H9 (cell line): ENCODE measurements at regions not wholly inside any gene's neighbourhood (a gene's known extent, or its start where the extent isn't known, plus 50 kb on each side); places are given as distances from the start of the nearest gene placed in this dataset.

ENCODE experiments used
- DNase-seq: peaks from one replicate; pipeline ENCODE4 v3.0.0-alpha.2; 2017
- H2AFZ ChIP-seq: one replicate; pipeline ENCODE4 v1.6.1; 2013; ENCODE audit warnings: mild to moderate bottlenecking, low read length, control low read depth, moderate library complexity
- H2AK5ac ChIP-seq: 2 replicates; pipeline ENCODE4 v1.6.1; 2013; ENCODE audit warnings: low read length, control low read depth, mixed read lengths; ENCODE audit not compliant: insufficient read length
- H2BK120ac ChIP-seq: one replicate; pipeline ENCODE4 v1.6.1; 2013; ENCODE audit warnings: low read depth, mild to moderate bottlenecking, low read length, control low read depth, inconsistent platforms; ENCODE audit not compliant: poor library complexity, severe bottlenecking
- H2BK12ac ChIP-seq: 2 replicates; pipeline ENCODE4 v1.6.1; 2013; ENCODE audit warnings: low read length, control low read depth, mixed read lengths, low read depth; ENCODE audit not compliant: insufficient read length
- H2BK15ac ChIP-seq: 2 replicates; pipeline ENCODE4 v1.6.1; 2013; ENCODE audit warnings: low read depth, low read length, control low read depth
- H2BK20ac ChIP-seq: one replicate; pipeline ENCODE4 v1.6.1; 2013; ENCODE audit warnings: low read depth, mild to moderate bottlenecking, low read length, control low read depth, inconsistent platforms; ENCODE audit not compliant: poor library complexity, severe bottlenecking
- H2BK5ac ChIP-seq: 2 replicates; pipeline ENCODE4 v1.6.1; 2013; ENCODE audit warnings: low read length, control low read depth, mixed read lengths; ENCODE audit not compliant: insufficient read length
- H3K14ac ChIP-seq: 2 replicates; pipeline ENCODE4 v1.6.1; 2013; ENCODE audit warnings: low read length, control low read depth; ENCODE audit not compliant: insufficient read depth
- H3K18ac ChIP-seq: 2 replicates; pipeline ENCODE4 v1.6.1; 2013; ENCODE audit warnings: low read depth, mild to moderate bottlenecking, mixed read lengths, low read length, control low read depth; ENCODE audit not compliant: insufficient read length
- H3K23ac ChIP-seq: 2 replicates; pipeline ENCODE4 v1.6.1; 2013; ENCODE audit warnings: low read length, control low read depth, mixed read lengths, low read depth; ENCODE audit not compliant: insufficient read length
- H3K23me2 ChIP-seq: 2 replicates; pipeline ENCODE4 v1.6.1; 2013; ENCODE audit warnings: low read depth, mild to moderate bottlenecking, mixed read lengths, low read length, control low read depth; ENCODE audit not compliant: insufficient read length, poor library complexity, severe bottlenecking
- H3K27ac ChIP-seq: 2 replicates; pipeline ENCODE4 v1.5.1; 2013; ENCODE audit warnings: low read length, control low read depth, mixed read lengths, low read depth; ENCODE audit not compliant: insufficient read length
- H3K27me3 ChIP-seq: 2 replicates; pipeline ENCODE4 v1.6.1; 2013; ENCODE audit warnings: low read length, control low read depth, inconsistent platforms; ENCODE audit not compliant: insufficient read depth
- H3K4ac ChIP-seq: 2 replicates; pipeline ENCODE4 v1.6.1; 2013; ENCODE audit warnings: low read depth, mild to moderate bottlenecking, control low read depth, inconsistent platforms, low read length, moderate library complexity
- H3K4me1 ChIP-seq: 2 replicates; pipeline ENCODE4 v1.6.1; 2013; ENCODE audit warnings: low read length, control low read depth, inconsistent platforms; ENCODE audit not compliant: insufficient read depth
- H3K4me2 ChIP-seq: 2 replicates; pipeline ENCODE4 v1.6.1; 2013; ENCODE audit warnings: low read length, control low read depth, mixed read lengths; ENCODE audit not compliant: insufficient read length, insufficient read depth
- H3K56ac ChIP-seq: 2 replicates; pipeline ENCODE4 v1.6.1; 2013; ENCODE audit warnings: low read depth, mild to moderate bottlenecking, mixed read lengths, low read length, control low read depth; ENCODE audit not compliant: insufficient read length
- H3K79me1 ChIP-seq: 2 replicates; pipeline ENCODE4 v1.6.1; 2013; ENCODE audit warnings: low read depth, mild to moderate bottlenecking, moderate library complexity, low read length, control low read depth, inconsistent platforms; ENCODE audit not compliant: insufficient read depth, poor library complexity, severe bottlenecking
- H3K79me2 ChIP-seq: 2 replicates; pipeline ENCODE4 v1.6.1; 2013; ENCODE audit warnings: low read length, control low read depth, inconsistent platforms; ENCODE audit not compliant: insufficient read depth
- H3K9ac ChIP-seq: 2 replicates; pipeline ENCODE4 v1.6.1; 2013; ENCODE audit warnings: low read length, control low read depth, mixed read lengths; ENCODE audit not compliant: insufficient read length; ENCODE audit errors: extremely low read depth
- H3K9me3 ChIP-seq: one replicate; pipeline ENCODE4 v1.6.1; 2013; ENCODE audit warnings: low read depth, low read length, inconsistent platforms; ENCODE audit not compliant: control insufficient read depth
- H3T11ph ChIP-seq: one replicate; pipeline ENCODE4 v1.6.1; 2013; ENCODE audit warnings: mild to moderate bottlenecking, low read length, control low read depth, inconsistent platforms
- H4K20me1 ChIP-seq: one replicate; pipeline ENCODE4 v1.6.1; 2013; ENCODE audit not compliant: control insufficient read depth, insufficient read length, insufficient read depth
- H4K5ac ChIP-seq: 2 replicates; pipeline ENCODE4 v1.6.1; 2013; ENCODE audit warnings: low read depth, mild to moderate bottlenecking, mixed read lengths, low read length, control low read depth; ENCODE audit not compliant: insufficient read length
- H4K8ac ChIP-seq: replicated peaks from 2 replicates; pipeline ENCODE4 v1.6.1; 2013; ENCODE audit warnings: low read length, control low read depth, mixed read lengths, low read depth; ENCODE audit not compliant: insufficient read length
- H4K91ac ChIP-seq: 2 replicates; pipeline ENCODE4 v1.6.1; 2013; ENCODE audit warnings: low read depth, mild to moderate bottlenecking, moderate library complexity, mixed read lengths, low read length, control low read depth; ENCODE audit not compliant: insufficient read length
- H3K27ac Mint-ChIP-seq, 3 experiments: 2 replicates in 2 of 3; 3 replicates in 1 of 3; pipeline ENCODE4 v1.8.0; 2020 to 2021; ENCODE audit warnings: mixed read lengths in 3 of 3, mild to moderate bottlenecking in 1 of 3, moderate library complexity in 1 of 3
- H3K27me3 Mint-ChIP-seq: 2 replicates; pipeline ENCODE4 v1.8.0; 2021; ENCODE audit warnings: low read depth, mild to moderate bottlenecking, moderate library complexity, mixed read lengths
- H3K36me3 Mint-ChIP-seq, 3 experiments: 2 replicates in 2 of 3; 3 replicates in 1 of 3; pipeline ENCODE4 v1.8.0; 2020 to 2021; ENCODE audit warnings: low read depth in 3 of 3, mixed read lengths in 3 of 3; ENCODE audit not compliant: insufficient read depth in 1 of 3
- H3K4me1 Mint-ChIP-seq, 2 experiments: 2 replicates each; pipeline ENCODE4 v1.8.0; 2020; ENCODE audit warnings: mixed read lengths in 2 of 2
- H3K4me3 Mint-ChIP-seq, 2 experiments: 2 replicates in 1 of 2; 3 replicates in 1 of 2; pipeline ENCODE4 v1.8.0; 2020 to 2021; ENCODE audit warnings: mild to moderate bottlenecking in 2 of 2, mixed read lengths in 2 of 2, moderate library complexity in 1 of 2
- H3K9me3 Mint-ChIP-seq, 2 experiments: 2 replicates in 1 of 2; 3 replicates in 1 of 2; pipeline ENCODE4 v1.8.0; 2020; ENCODE audit warnings: mild to moderate bottlenecking in 2 of 2, mixed read lengths in 2 of 2, moderate library complexity in 1 of 2
- WGBS: extraction: QIAGEN DNeasy Blood & Tissue Kit; methylation state at CpG from one replicate; pipeline ENCODE4 v1.1.7; 2013; ENCODE audit warnings: missing lambda C conversion rate, low lambda C conversion rate, mixed read lengths; ENCODE audit not compliant: insufficient read length; ENCODE audit errors: extremely low coverage; 5-methylcytosine and 5-hydroxymethylcytosine counted together
- TF ChIP-seq, protein P1 (sequence below): fragments of 200-600 bp; sonication (generic); conservative IDR thresholded peaks from 3 replicates; pipeline ENCODE4 v1.8.0; 2021; ENCODE audit warnings: antibody characterized with exemption, mild to moderate bottlenecking

DNA sequence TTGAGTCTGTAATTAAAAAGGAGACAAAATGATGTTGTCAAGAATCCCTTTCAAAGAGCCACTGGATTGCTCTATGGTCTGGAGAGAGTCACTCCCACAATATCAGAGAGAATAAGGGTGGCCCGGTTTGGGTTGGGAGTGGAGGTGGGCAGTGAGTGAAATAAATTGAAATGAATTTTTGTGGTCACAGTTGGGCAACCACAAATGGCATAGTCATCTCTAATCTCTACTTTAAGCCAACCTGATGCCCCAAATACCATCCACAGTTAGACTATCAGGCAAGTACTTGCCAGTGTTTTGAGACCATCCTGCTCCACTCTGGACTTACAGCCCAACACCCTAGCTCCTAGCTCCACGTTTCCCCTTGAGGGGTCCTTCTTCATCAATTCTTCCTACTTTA lies 559.7 kb downstream of the BCL11A start:
- DNase-seq: no peak
- Histone ChIP-seq H2AK5ac (no peak overlapping the region), H2BK20ac (no peak overlapping the region), H2BK12ac (no peak overlapping the region), H3K4me1 (no peaks in the 10 kb centered on the region), H3K23me2 (no peaks in the 10 kb centered on the region), H4K5ac (no peak overlapping the region), H2BK5ac (no peak overlapping the region), H3K23ac (no peak overlapping the region), H3K14ac (no peak overlapping the region), H3K9me3 (no peaks in the 10 kb centered on the region), H3K18ac (no peak overlapping the region), H3K56ac (no peak overlapping the region), H2AFZ (no peak overlapping the region), H3T11ph (no peak overlapping the region), H4K8ac (no peak overlapping the region), H3K4me2 (no peak overlapping the region), H2BK15ac (no peak overlapping the region), H2BK120ac (no peak overlapping the region), H3K9ac (no peak overlapping the region), H3K4ac (no peak overlapping the region), H3K79me1 (no peaks in the 10 kb centered on the region), H3K27ac (no peak overlapping the region), H3K79me2 (no peaks in the 10 kb centered on the region), H4K91ac (no peak overlapping the region), H3K27me3 (no peaks in the 10 kb centered on the region), H4K20me1 (no peaks in the 10 kb centered on the region)
- H3K4me3 Mint-ChIP-seq: no peak overlapping the region
- H3K36me3 Mint-ChIP-seq: no peaks in the 10 kb centered on the region
- H3K4me1 Mint-ChIP-seq: peaks cover 6 to 19% of the 10 kb centered on the region in 2 experiments; a peak in 3 of 4 replicates
- no peaks in the 10 kb centered on the region; the same call in 1 of the 2 replicates for H3K27me3 Mint-ChIP-seq
- whole genome bisulfite sequencing: no CpG with 5 or more reads among the region's 2 CpGs
- no peaks in the 10 kb centered on the region for H3K9me3 Mint-ChIP-seq
- H3K27ac Mint-ChIP-seq: no peak overlapping the region
- TF ChIP-seq, protein P1, sequence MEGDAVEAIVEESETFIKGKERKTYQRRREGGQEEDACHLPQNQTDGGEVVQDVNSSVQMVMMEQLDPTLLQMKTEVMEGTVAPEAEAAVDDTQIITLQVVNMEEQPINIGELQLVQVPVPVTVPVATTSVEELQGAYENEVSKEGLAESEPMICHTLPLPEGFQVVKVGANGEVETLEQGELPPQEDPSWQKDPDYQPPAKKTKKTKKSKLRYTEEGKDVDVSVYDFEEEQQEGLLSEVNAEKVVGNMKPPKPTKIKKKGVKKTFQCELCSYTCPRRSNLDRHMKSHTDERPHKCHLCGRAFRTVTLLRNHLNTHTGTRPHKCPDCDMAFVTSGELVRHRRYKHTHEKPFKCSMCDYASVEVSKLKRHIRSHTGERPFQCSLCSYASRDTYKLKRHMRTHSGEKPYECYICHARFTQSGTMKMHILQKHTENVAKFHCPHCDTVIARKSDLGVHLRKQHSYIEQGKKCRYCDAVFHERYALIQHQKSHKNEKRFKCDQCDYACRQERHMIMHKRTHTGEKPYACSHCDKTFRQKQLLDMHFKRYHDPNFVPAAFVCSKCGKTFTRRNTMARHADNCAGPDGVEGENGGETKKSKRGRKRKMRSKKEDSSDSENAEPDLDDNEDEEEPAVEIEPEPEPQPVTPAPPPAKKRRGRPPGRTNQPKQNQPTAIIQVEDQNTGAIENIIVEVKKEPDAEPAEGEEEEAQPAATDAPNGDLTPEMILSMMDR: no peak
